Tibial nerve (tissue), 3 donors: ENCODE measurements at regions not wholly inside any gene's neighbourhood (a gene's known extent, or its start where the extent isn't known, plus 50 kb on each side); places are given as distances from the start of the nearest gene placed in this dataset.

Source experiments
- EP300 ChIP-seq, 2 donors: sonication (generic); formaldehyde crosslinking; IDR thresholded peaks; one replicate each; pipeline ENCODE4 v1.6.1; 2017; ENCODE audit warnings: antibody characterized with exemption in 2 of 2, mild to moderate bottlenecking in 1 of 2
- POLR2A ChIP-seq, 2 donors: fragments of 450-650 bp; IDR thresholded peaks; one replicate each; pipeline ENCODE4 v1.6.1; 2017; ENCODE audit warnings: antibody characterized with exemption in 2 of 2, mild to moderate bottlenecking in 2 of 2, moderate library complexity in 2 of 2

DNA sequence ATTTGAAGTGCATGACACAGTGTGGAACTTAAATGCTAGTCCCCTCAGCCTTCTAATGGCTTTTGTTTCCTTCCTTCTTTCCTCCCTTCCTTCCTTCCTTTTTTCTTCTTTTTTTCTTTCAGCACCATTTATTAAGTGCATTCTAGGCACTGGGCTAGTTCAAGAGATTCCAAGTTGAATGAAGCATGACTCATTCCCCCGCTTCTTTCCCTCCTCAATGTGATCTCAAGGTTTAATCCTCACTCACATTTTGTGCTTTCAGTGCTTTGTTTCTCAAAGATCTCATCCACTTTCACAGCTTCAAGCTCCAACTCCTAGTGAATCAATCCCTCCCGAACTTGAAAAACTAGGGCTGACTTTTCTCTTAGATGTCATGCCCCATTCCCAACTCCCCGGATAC is 90.1 kb downstream of the LBH start:
- TF ChIP-seq EP300 (IDR thresholded peaks at IDR 0.05) (no peak), POLR2A (IDR thresholded peaks at IDR 0.05) (no peak)
